DOHH2 (cell line): ENCODE measurements at regions not wholly inside any gene's neighbourhood (a gene's known extent, or its start where the extent isn't known, plus 50 kb on each side); places are given as distances from the start of the nearest gene placed in this dataset.

Experiments
- EZH2phosphoT487 ChIP-seq: fragments of 200-600 bp; sonication (generic); IDR thresholded peaks from 2 replicates; pipeline ENCODE4 v1.6.1; 2017; ENCODE audit warnings: borderline replicate concordance, mild to moderate bottlenecking, antibody characterized with exemption, low read length, moderate library complexity, mixed read lengths
- TF ChIP-seq, protein P1 (sequence below): fragments of 200-600 bp; sonication (generic); IDR thresholded peaks from one replicate; pipeline ENCODE4 v1.5.1; 2014; ENCODE audit warnings: antibody characterized with exemption, mild to moderate bottlenecking, low read depth, low read length; ENCODE audit not compliant: poor library complexity, severe bottlenecking

DNA sequence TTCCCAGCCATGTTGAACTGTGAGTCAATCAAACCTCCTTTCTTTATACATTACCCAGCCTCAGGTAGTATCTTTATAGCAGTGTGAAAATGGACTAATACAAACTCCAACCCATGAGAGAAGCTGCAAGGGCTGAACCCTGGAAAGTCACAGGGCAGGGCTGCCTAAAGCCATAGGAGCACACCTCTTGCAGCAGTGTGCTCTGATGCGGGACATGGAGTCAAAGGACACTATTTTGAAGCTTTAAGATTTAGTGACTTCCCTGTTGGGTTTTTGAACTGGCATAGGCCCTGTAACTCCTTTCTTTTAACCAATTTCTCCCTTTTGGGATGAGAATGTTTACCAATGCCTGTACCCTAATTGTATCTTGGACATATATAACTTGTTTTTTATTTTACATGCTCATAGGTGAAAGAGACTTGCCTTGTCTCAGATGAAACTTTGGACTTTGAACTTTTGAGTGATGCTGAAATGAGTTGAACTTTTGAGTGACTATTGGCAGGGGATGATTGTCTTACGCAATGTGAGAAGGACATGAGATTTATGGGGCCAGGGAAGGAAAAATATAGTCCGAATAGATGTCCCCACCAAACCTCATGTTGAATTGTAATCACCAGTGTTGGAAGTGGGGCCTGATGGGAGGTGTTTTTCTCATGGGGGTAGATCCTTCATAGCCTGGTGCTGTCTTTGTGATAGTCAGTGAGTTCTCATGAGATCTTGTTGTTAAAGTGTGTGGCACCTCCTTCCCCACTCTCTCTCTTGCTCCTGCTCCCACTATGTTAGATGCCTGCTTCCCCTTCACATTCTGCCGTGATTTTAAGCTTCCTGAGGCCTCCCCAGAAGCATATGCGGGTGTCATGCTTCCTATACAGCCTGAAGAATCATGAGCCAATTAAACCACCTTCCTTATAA is 159.5 kb upstream of the SPEF2 start:
- TF ChIP-seq, protein P1, sequence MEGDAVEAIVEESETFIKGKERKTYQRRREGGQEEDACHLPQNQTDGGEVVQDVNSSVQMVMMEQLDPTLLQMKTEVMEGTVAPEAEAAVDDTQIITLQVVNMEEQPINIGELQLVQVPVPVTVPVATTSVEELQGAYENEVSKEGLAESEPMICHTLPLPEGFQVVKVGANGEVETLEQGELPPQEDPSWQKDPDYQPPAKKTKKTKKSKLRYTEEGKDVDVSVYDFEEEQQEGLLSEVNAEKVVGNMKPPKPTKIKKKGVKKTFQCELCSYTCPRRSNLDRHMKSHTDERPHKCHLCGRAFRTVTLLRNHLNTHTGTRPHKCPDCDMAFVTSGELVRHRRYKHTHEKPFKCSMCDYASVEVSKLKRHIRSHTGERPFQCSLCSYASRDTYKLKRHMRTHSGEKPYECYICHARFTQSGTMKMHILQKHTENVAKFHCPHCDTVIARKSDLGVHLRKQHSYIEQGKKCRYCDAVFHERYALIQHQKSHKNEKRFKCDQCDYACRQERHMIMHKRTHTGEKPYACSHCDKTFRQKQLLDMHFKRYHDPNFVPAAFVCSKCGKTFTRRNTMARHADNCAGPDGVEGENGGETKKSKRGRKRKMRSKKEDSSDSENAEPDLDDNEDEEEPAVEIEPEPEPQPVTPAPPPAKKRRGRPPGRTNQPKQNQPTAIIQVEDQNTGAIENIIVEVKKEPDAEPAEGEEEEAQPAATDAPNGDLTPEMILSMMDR, result no peak
- TF ChIP-seq EZH2phosphoT487, result no peak
